ENCODE measurements at regions not wholly inside any gene's neighbourhood (a gene's known extent, or its start where the extent isn't known, plus 50 kb on each side); places are given as distances from the start of the nearest gene placed in this dataset.

DNA sequence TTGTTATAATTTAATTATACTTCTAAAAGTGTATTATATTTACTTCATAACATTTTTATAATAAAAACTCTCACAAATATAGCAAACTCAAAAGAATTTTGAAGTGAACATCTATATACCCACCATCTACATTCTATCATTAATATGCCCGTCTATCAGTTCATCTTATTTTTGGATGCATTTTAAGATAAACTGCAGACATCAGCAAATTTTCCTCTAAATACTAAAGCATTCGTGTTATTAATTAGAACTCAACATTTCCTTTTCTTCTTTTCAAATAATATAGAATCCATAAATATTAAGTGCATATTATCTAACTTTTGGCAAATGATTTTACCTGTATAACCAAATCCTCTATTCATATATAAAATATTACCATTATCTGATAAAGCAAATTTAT is 242.9 kb upstream of the BCHE start:
- TF ChIP-seq EZH2 (IDR thresholded peaks at IDR 0.05; ENCODE audit: borderline replicate concordance, low read depth, low read length, poor library complexity, severe bottlenecking), result no peak
- TF ChIP-seq, protein P1, sequence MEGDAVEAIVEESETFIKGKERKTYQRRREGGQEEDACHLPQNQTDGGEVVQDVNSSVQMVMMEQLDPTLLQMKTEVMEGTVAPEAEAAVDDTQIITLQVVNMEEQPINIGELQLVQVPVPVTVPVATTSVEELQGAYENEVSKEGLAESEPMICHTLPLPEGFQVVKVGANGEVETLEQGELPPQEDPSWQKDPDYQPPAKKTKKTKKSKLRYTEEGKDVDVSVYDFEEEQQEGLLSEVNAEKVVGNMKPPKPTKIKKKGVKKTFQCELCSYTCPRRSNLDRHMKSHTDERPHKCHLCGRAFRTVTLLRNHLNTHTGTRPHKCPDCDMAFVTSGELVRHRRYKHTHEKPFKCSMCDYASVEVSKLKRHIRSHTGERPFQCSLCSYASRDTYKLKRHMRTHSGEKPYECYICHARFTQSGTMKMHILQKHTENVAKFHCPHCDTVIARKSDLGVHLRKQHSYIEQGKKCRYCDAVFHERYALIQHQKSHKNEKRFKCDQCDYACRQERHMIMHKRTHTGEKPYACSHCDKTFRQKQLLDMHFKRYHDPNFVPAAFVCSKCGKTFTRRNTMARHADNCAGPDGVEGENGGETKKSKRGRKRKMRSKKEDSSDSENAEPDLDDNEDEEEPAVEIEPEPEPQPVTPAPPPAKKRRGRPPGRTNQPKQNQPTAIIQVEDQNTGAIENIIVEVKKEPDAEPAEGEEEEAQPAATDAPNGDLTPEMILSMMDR (conservative IDR thresholded peaks at IDR 0.05; ENCODE audit: low read depth, low read length), result no peak
- Histone ChIP-seq H3K4me1 (ENCODE audit: insufficient read depth, low read length, poor library complexity, severe bottlenecking) (no peaks in the 10 kb centered on the region), H3K27me3 (replicated peaks; ENCODE audit: insufficient read depth, low read depth, low read length, poor library complexity) (no peaks in the 10 kb centered on the region), H3K4me3 (ENCODE audit: low read depth, low read length, poor library complexity, severe bottlenecking) (no peak overlapping the region), H3K9me3 (ENCODE audit: low read depth, low read length, poor library complexity, severe bottlenecking) (no peaks in the 10 kb centered on the region), H3K27ac (ENCODE audit: low read depth, low read length, poor library complexity, severe bottlenecking) (no peak overlapping the region), H3K36me3 (ENCODE audit: insufficient read depth, low read length, poor library complexity, severe bottlenecking) (no peaks in the 10 kb centered on the region)
- ChIA-PET POLR2A (ENCODE audit: low non-redundant PET) (no interaction called here), CTCF (no interaction called here)
- BruUV-seq (replicated peaks), result no TSS peak
- DNase-seq (ENCODE audit: low spot score), result no peak
- intact Hi-C loops (cut with micrococcal nuclease; ENCODE audit: unreplicated experiment), result no loop called here

DNA sequence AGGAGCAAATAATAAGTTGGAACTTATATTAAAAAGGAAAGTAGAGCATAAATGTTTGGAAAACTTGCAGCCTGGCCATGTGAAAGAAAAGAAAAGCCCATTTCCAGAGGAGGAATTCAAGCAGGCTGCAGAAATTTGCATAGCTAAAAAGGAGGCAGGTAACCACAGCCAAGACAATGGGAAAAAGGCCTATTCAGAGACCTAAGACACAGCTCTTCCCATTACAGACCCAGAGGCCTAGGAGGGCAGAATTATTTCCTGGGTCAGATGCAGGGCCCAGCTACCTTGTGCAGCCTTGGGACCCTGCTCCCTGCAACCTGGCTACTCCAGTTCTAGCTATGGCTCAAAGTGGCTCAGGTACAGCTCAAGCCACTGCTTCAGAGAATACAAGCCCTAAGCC is 234.6 kb upstream of the BCHE start:
- DNase-seq (ENCODE audit: low spot score), result no peak
- CTCF ChIA-PET, result no interaction called here
- Histone ChIP-seq H3K27ac (ENCODE audit: low read depth, low read length, poor library complexity, severe bottlenecking) (no peak overlapping the region), H3K4me1 (ENCODE audit: insufficient read depth, low read length, poor library complexity, severe bottlenecking) (no peaks in the 10 kb centered on the region), H3K27me3 (replicated peaks; ENCODE audit: insufficient read depth, low read depth, low read length, poor library complexity) (no peaks in the 10 kb centered on the region), H3K4me3 (ENCODE audit: low read depth, low read length, poor library complexity, severe bottlenecking) (no peak overlapping the region), H3K9me3 (ENCODE audit: low read depth, low read length, poor library complexity, severe bottlenecking) (no peaks in the 10 kb centered on the region), H3K36me3 (ENCODE audit: insufficient read depth, low read length, poor library complexity, severe bottlenecking) (no peaks in the 10 kb centered on the region)
- intact Hi-C loops (cut with micrococcal nuclease; ENCODE audit: unreplicated experiment), result no loop called here
- no peak for TF ChIP-seq EZH2 (IDR thresholded peaks at IDR 0.05; ENCODE audit: borderline replicate concordance, low read depth, low read length, poor library complexity, severe bottlenecking)
- TF ChIP-seq, protein P1 (conservative IDR thresholded peaks at IDR 0.05; ENCODE audit: low read depth, low read length), result no peak
- BruUV-seq (replicated peaks), result no TSS peak
- POLR2A ChIA-PET (ENCODE audit: low non-redundant PET), result no interaction called here

DNA sequence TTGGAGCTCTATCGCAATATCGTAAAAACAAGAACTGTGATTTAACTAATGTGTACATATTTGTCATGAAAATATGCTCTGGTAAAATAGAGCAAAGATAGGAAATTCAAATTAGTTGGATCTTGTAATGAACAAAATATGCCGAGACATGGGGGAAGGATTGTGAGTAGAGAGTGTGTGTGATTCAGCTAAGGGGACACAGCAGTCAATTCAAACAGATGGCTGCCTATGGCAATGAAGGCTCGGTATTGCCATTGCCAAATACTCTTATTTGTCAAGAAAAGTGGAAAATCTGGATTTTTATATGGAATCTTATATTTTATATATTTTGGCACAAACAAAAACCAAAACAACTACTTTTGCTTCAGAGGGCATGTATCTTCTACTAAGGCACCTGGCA is 227.3 kb upstream of the BCHE start:
- Histone ChIP-seq H3K4me3 (ENCODE audit: low read depth, low read length, poor library complexity, severe bottlenecking) (no peak overlapping the region), H3K4me1 (ENCODE audit: insufficient read depth, low read length, poor library complexity, severe bottlenecking) (no peaks in the 10 kb centered on the region), H3K36me3 (ENCODE audit: insufficient read depth, low read length, poor library complexity, severe bottlenecking) (no peaks in the 10 kb centered on the region), H3K9me3 (ENCODE audit: low read depth, low read length, poor library complexity, severe bottlenecking) (no peaks in the 10 kb centered on the region), H3K27ac (ENCODE audit: low read depth, low read length, poor library complexity, severe bottlenecking) (no peak overlapping the region), H3K27me3 (replicated peaks; ENCODE audit: insufficient read depth, low read depth, low read length, poor library complexity) (no peaks in the 10 kb centered on the region)
- no peak for TF ChIP-seq EZH2 (IDR thresholded peaks at IDR 0.05; ENCODE audit: borderline replicate concordance, low read depth, low read length, poor library complexity, severe bottlenecking)
- TF ChIP-seq, protein P1 (conservative IDR thresholded peaks at IDR 0.05; ENCODE audit: low read depth, low read length), result no peak
- no TSS peak for BruUV-seq (replicated peaks)
- no peak for DNase-seq (ENCODE audit: low spot score)
- intact Hi-C loops (cut with micrococcal nuclease; ENCODE audit: unreplicated experiment), result no loop called here
- ChIA-PET POLR2A (ENCODE audit: low non-redundant PET) (no interaction called here), CTCF (no interaction called here)

Data from A673 (cell line).